IMR-90 (cell line): ENCODE measurements at regions not wholly inside any gene's neighbourhood (a gene's known extent, or its start where the extent isn't known, plus 50 kb on each side); places are given as distances from the start of the nearest gene placed in this dataset.

Experiments used
- ATAC-seq: fragments of 200-7000 bp; cut with Tn5 transposase; 2 replicates; pipeline ENCODE4 v1.9.1; 2020; ENCODE audit warnings: low read depth, mild to moderate bottlenecking, moderate library complexity
- BruUV-seq: library from RNA; stranded (reverse); fragments of 400-500 nt; replicated peaks from 2 replicates; lab custom pipeline; 2021; lab: Mats Ljungman, UMichigan
- CTCF ChIA-PET: fragments of 300-600 bp; formaldehyde crosslinking; extraction: SDS; loops from one replicate; lab custom pipeline; 2021; ENCODE audit warnings: antibody characterized with exemption; lab: Yijun Ruan, JAX
- POLR2A ChIA-PET: fragments of 300-600 bp; sonication (Branson Sonifier 250); formaldehyde crosslinking; loops from one replicate; lab custom pipeline; 2022; ENCODE audit warnings: antibody characterized with exemption; ENCODE audit not compliant: unreplicated experiment; lab: Charles Lee
- DNase-seq: peaks from one replicate; pipeline ENCODE4 v3.0.0; 2013
- H2AFZ ChIP-seq: replicated peaks from 2 replicates; pipeline ENCODE3; 2013; ENCODE audit warnings: low read length, mild to moderate bottlenecking; ENCODE audit not compliant: poor library complexity
- H2AK5ac ChIP-seq: 2 replicates; pipeline ENCODE4 v1.6.1; 2013; ENCODE audit warnings: low read depth, low read length, inconsistent platforms
- H2AK9ac ChIP-seq: replicated peaks from 2 replicates; pipeline ENCODE3; 2013; ENCODE audit warnings: mild to moderate bottlenecking, low read depth, low read length, moderate library complexity; ENCODE audit not compliant: poor library complexity
- H2BK120ac ChIP-seq: 2 replicates; pipeline ENCODE4 v1.6.1; 2013; ENCODE audit warnings: low read depth, low read length, inconsistent platforms
- H2BK15ac ChIP-seq: 3 replicates; pipeline ENCODE4 v1.6.1; 2013; ENCODE audit warnings: low read depth, low read length, inconsistent platforms
- H2BK20ac ChIP-seq: 2 replicates; pipeline ENCODE4 v1.6.1; 2013; ENCODE audit warnings: low read depth, mild to moderate bottlenecking, inconsistent platforms, low read length, moderate library complexity
- H2BK5ac ChIP-seq: 2 replicates; pipeline ENCODE4 v1.6.1; 2013; ENCODE audit warnings: mild to moderate bottlenecking, low read depth, low read length, inconsistent platforms; ENCODE audit not compliant: poor library complexity, severe bottlenecking
- H3K14ac ChIP-seq: replicated peaks from 2 replicates; pipeline ENCODE4 v1.6.1; 2013; ENCODE audit warnings: low read depth, low read length, inconsistent platforms
- H3K18ac ChIP-seq: 2 replicates; pipeline ENCODE4 v1.6.1; 2013; ENCODE audit warnings: low read depth, low read length, control low read depth
- H3K23ac ChIP-seq: 2 replicates; pipeline ENCODE4 v1.6.1; 2013; ENCODE audit warnings: low read depth, low read length, inconsistent platforms
- H3K27ac ChIP-seq: 2 replicates; pipeline ENCODE4 v1.5.1; 2013; ENCODE audit warnings: mild to moderate bottlenecking, control low read depth, low read length; ENCODE audit not compliant: insufficient read depth
- H3K27me3 ChIP-seq: 2 replicates; pipeline ENCODE4 v1.6.1; 2013; ENCODE audit warnings: low read length; ENCODE audit not compliant: control insufficient read depth, insufficient read depth
- H3K36me3 ChIP-seq: 2 replicates; pipeline ENCODE4 v1.6.1; 2013; ENCODE audit warnings: low read length, mixed read lengths; ENCODE audit not compliant: control insufficient read depth, insufficient read depth
- H3K4ac ChIP-seq: 2 replicates; pipeline ENCODE4 v1.6.1; 2013; ENCODE audit warnings: low read depth, low read length, inconsistent platforms
- H3K4me1 ChIP-seq: 2 replicates; pipeline ENCODE4 v1.6.1; 2013; ENCODE audit warnings: low read length, mixed read lengths; ENCODE audit not compliant: control insufficient read depth, insufficient read depth
- H3K4me2 ChIP-seq: 2 replicates; pipeline ENCODE4 v1.6.1; 2013; ENCODE audit warnings: low read depth, mild to moderate bottlenecking, control low read depth, low read length, moderate library complexity
- H3K4me3 ChIP-seq: 2 replicates; pipeline ENCODE4 v1.5.1; 2013; ENCODE audit warnings: low read depth, mild to moderate bottlenecking, control low read depth, low read length, moderate library complexity; ENCODE audit not compliant: insufficient read depth
- H3K56ac ChIP-seq: 2 replicates; pipeline ENCODE4 v1.6.1; 2013; ENCODE audit warnings: low read length, inconsistent platforms; ENCODE audit not compliant: insufficient read depth; ENCODE audit errors: extremely low read depth
- H3K79me1 ChIP-seq, 2 experiments: 2 replicates each; pipeline ENCODE4 v1.6.1; 2013; ENCODE audit warnings: low read length in 2 of 2, inconsistent platforms in 1 of 2, low read depth in 1 of 2
- H3K9ac ChIP-seq: 2 replicates; pipeline ENCODE4 v1.6.1; 2013; ENCODE audit warnings: low read depth, low read length, control low read depth
- H3K9me1 ChIP-seq: 2 replicates; pipeline ENCODE4 v1.6.1; 2013; ENCODE audit warnings: low read length, inconsistent platforms; ENCODE audit not compliant: insufficient read depth
- H3K9me3 ChIP-seq: 2 replicates; pipeline ENCODE4 v1.6.1; 2013; ENCODE audit warnings: low read length; ENCODE audit not compliant: control insufficient read depth, insufficient read depth
- H4K20me1 ChIP-seq: 2 replicates; pipeline ENCODE4 v1.6.1; 2013; ENCODE audit warnings: low read length, inconsistent platforms; ENCODE audit not compliant: insufficient read depth
- H4K5ac ChIP-seq: 2 replicates; pipeline ENCODE4 v1.6.1; 2013; ENCODE audit warnings: mild to moderate bottlenecking, low read depth, low read length, control low read depth
- H4K8ac ChIP-seq, 2 experiments: 2 replicates each; pipeline ENCODE4 v1.6.1; 2013; ENCODE audit warnings: low read depth in 2 of 2, low read length in 2 of 2, control low read depth in 1 of 2, inconsistent platforms in 1 of 2
- H4K91ac ChIP-seq: 2 replicates; pipeline ENCODE4 v1.6.1; 2013; ENCODE audit warnings: low read depth, low read length, inconsistent platforms; ENCODE audit not compliant: insufficient read depth
- BHLHE40 ChIP-seq: fragments of 150-350 bp; IDR thresholded peaks from 2 replicates; pipeline ENCODE4 v1.6.1; 2016; ENCODE audit warnings: mild to moderate bottlenecking, low read depth, low read length
- CEBPB ChIP-seq: IDR thresholded peaks from 2 replicates; pipeline ENCODE4 v1.6.1; 2012; ENCODE audit warnings: low read depth, low read length, improper control_type of control experiment
- CHD1 ChIP-seq: IDR thresholded peaks from 2 replicates; pipeline ENCODE4 v1.6.1; 2012; ENCODE audit warnings: low read depth, low read length, improper control_type of control experiment
- FOS ChIP-seq: fragments of 150-350 bp; IDR thresholded peaks from 2 replicates; pipeline ENCODE4 v1.6.1; 2016; ENCODE audit warnings: low read depth, low read length
- MAFK ChIP-seq: IDR thresholded peaks from 2 replicates; pipeline ENCODE4 v1.6.1; 2012; ENCODE audit warnings: low read depth, low read length, improper control_type of control experiment
- NFE2L2 ChIP-seq: fragments of 150-350 bp; IDR thresholded peaks from 2 replicates; pipeline ENCODE4 v1.6.1; 2016; ENCODE audit warnings: low read depth, mild to moderate bottlenecking, low read length
- RCOR1 ChIP-seq: IDR thresholded peaks from 2 replicates; pipeline ENCODE4 v1.6.1; 2012; ENCODE audit warnings: mild to moderate bottlenecking, low read length, improper control_type of control experiment; ENCODE audit not compliant: insufficient replicate concordance
- SMC3 ChIP-seq: fragments of 150-350 bp; IDR thresholded peaks from 2 replicates; pipeline ENCODE4 v1.6.1; 2016; ENCODE audit warnings: low read depth, mild to moderate bottlenecking, antibody characterized with exemption, low read length, moderate library complexity
- WGBS, 2 experiments: methylation state at CpG; one replicate each; pipeline versions ENCODE4 v1.1.5 to v1.1.7; 2013; ENCODE audit warnings: missing lambda C conversion rate in 2 of 2; ENCODE audit not compliant: insufficient read length in 1 of 2; ENCODE audit errors: extremely low coverage in 2 of 2; 5-methylcytosine and 5-hydroxymethylcytosine counted together
- dilution Hi-C: fragments of 300-500 bp; cut with HindIII; formaldehyde crosslinking; loops from one replicate; pipeline ENCODE4 v1.14.3; 2018; ENCODE audit warnings: low sequenced_read_pairs; ENCODE audit not compliant: unreplicated experiment
- in situ Hi-C: fragments of 300-500 bp; cut with MboI; formaldehyde crosslinking; loops from 3 replicates; pipeline ENCODE4 v1.14.3; 2019; ENCODE audit warnings: low sequenced_read_pairs, inconsistent platforms, mixed read lengths
- intact Hi-C: fragments of 100-400 bp; cut with micrococcal nuclease; formaldehyde crosslinking; loops from 2 replicates; pipeline ENCODE4 v1.10.0; 2022
- TF ChIP-seq, protein P1 (sequence below): fragments of 150-350 bp; IDR thresholded peaks from 2 replicates; pipeline ENCODE4 v1.6.1; 2016; ENCODE audit warnings: low read depth, mild to moderate bottlenecking, low read length, moderate library complexity, borderline replicate concordance
- TF ChIP-seq, protein P2 (sequence below): conservative IDR thresholded peaks from 2 replicates; pipeline ENCODE4 v1.5.1; 2012; ENCODE audit warnings: mild to moderate bottlenecking, low read depth, low read length, improper control_type of control experiment

DNA sequence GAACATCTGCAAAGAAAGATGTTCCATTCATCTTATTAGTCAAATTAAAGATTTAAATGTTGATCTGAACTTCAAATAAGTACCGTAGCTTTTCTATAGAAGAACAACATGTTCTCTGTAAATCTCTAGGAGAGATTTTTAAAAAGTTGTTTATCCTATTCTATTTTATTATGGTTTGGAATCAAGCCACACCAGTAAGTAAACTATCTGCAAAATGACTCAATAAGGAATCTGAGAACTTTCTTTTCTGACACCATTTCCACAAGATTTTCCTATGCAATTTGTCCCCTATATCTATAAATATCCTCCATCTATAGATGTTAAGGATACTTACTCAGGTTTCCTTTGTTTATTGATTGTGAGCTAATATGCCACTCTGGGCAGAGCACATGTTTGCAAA, 736.6 kb downstream of the CBLN2 start:
- in situ Hi-C loops (no loop called here), dilution Hi-C loops (no loop called here), intact Hi-C loops (no loop called here)
- Histone ChIP-seq H3K18ac (no peak overlapping the region), H3K27me3 (no peaks in the 10 kb centered on the region), H3K4ac (no peak overlapping the region), H3K9me3 (peaks cover 2% of the 10 kb centered on the region; the same call in 1 of the 2 replicates), H3K79me1 (no peaks in the 10 kb centered on the region), H3K4me3 (no peak overlapping the region), H3K36me3 (no peaks in the 10 kb centered on the region), H3K56ac (no peak overlapping the region), H4K20me1 (no peaks in the 10 kb centered on the region), H3K23ac (no peak overlapping the region), H2BK15ac (no peak overlapping the region), H4K8ac (no peak overlapping the region), H3K14ac (no peak overlapping the region), H3K4me1 (no peaks in the 10 kb centered on the region), H2AFZ (no peak overlapping the region), H4K5ac (no peak overlapping the region), H3K9me1 (no peaks in the 10 kb centered on the region), H2AK9ac (no peak overlapping the region), H3K27ac (no peak overlapping the region), H4K91ac (no peak overlapping the region), H2BK20ac (no peak overlapping the region), H2BK120ac (no peak overlapping the region), H3K4me2 (no peak overlapping the region), H2AK5ac (no peak overlapping the region), H3K9ac (no peak overlapping the region), H2BK5ac (no peak overlapping the region)
- TF ChIP-seq, protein P1, sequence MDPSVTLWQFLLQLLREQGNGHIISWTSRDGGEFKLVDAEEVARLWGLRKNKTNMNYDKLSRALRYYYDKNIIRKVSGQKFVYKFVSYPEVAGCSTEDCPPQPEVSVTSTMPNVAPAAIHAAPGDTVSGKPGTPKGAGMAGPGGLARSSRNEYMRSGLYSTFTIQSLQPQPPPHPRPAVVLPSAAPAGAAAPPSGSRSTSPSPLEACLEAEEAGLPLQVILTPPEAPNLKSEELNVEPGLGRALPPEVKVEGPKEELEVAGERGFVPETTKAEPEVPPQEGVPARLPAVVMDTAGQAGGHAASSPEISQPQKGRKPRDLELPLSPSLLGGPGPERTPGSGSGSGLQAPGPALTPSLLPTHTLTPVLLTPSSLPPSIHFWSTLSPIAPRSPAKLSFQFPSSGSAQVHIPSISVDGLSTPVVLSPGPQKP, result no peak
- TF ChIP-seq, protein P2, sequence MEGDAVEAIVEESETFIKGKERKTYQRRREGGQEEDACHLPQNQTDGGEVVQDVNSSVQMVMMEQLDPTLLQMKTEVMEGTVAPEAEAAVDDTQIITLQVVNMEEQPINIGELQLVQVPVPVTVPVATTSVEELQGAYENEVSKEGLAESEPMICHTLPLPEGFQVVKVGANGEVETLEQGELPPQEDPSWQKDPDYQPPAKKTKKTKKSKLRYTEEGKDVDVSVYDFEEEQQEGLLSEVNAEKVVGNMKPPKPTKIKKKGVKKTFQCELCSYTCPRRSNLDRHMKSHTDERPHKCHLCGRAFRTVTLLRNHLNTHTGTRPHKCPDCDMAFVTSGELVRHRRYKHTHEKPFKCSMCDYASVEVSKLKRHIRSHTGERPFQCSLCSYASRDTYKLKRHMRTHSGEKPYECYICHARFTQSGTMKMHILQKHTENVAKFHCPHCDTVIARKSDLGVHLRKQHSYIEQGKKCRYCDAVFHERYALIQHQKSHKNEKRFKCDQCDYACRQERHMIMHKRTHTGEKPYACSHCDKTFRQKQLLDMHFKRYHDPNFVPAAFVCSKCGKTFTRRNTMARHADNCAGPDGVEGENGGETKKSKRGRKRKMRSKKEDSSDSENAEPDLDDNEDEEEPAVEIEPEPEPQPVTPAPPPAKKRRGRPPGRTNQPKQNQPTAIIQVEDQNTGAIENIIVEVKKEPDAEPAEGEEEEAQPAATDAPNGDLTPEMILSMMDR, result no peak
- TF ChIP-seq MAFK (no peak), CEBPB (no peak), SMC3 (no peak), RCOR1 (no peak), NFE2L2 (no peak), BHLHE40 (no peak), CHD1 (no peak), FOS (no peak)
- CTCF ChIA-PET, result no interaction called here
- WGBS, 2 experiments, result no CpG with 5 or more reads among the region's 1 CpG
- peak; percentile 12 for DNase-seq
- ATAC-seq, result no peak
- POLR2A ChIA-PET, result no interaction called here
- BruUV-seq, result no TSS peak
